HG02973 (cell line): ENCODE measurements at regions not wholly inside any gene's neighbourhood (a gene's known extent, or its start where the extent isn't known, plus 50 kb on each side); places are given as distances from the start of the nearest gene placed in this dataset.
"Not testable (repeated sequence)": the region's sequence is repeated elsewhere in the genome, so short reads cannot be mapped to it uniquely, and the experiment has no call there.

ENCODE experiments used
- ATAC-seq: cut with Tn5 transposase; IDR thresholded peaks from one replicate; pipeline ENCODE4 v1.9.1; 2021; ENCODE audit warnings: moderate library complexity; ENCODE audit not compliant: unreplicated experiment

DNA sequence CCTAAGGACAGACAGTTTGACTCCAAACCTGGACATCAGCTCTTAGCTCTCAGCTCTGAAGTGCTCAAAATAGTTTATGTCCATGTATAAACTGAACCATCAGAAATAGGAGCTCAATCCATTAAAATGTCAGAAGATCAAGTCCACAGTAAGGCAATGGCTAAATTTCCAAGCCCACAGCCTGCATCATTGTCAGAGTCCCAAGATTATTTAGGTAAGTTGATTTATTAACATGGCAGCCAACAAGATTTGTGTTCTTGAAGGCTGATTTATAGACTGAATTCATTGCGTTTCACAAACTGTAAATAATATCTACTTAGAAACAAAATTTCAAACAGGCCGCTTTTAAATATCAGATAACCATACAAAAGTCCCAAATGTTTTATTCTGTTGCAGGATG lies 286.5 kb upstream of the ADGRL3 start:
- ATAC-seq: no peak

DNA sequence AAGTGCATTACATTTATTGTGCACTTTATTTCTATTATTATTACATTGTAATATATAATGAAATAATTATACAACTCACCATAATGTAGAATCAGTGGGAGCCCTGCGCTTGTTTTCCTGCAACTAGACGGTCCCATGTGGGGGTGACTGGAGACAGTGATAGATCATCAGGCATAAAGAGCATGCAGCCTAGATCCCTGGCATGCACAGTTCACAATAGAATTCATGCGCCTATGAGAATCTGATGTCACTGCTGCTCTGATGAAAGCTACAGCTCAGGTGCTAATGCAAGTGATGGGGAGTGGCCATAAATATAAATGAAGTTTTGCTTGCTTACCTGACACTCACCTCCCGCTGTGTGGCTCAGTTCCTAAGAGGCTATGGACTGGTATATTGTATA lies 278.4 kb upstream of the ADGRL3 start:
- ATAC-seq: not testable (repeated sequence)

DNA sequence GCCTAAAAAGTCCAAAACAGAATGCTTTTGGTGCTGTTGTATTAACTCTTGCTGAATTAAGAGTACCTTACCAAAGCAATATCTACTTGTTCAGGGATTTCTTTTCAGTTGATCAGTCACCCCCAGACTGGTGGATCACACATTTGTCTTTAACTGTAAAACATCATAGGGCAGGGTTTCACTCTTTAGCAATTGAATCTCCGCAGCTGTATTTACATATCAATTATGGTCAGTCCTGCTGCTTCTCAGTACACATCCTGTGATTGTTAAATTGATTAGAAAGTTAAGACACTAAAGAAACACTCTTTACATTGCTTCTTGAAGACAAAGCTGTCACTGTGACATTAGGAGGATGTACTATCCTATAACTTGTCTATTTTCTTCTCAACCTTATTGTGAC lies 277.1 kb upstream of the ADGRL3 start:
- ATAC-seq: no peak

DNA sequence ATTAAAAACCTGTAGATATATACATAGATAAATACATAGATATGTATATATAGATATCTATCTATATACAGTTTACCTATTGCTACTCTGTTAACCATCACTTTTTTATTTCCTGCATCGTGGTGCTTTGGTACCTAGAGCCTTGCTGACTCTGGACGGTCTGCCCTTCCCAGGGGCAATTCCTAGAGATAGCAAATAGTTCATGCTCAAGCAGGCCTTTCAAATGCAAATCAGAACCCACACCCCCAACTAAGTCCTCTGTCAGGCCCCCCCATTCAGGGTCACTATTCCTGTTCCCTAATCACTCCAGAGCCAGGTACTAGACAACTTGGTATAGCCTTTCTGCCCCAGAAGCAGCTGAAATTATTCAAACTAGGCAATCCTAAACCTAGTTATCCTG lies 273.5 kb upstream of the ADGRL3 start:
- ATAC-seq: no peak

DNA sequence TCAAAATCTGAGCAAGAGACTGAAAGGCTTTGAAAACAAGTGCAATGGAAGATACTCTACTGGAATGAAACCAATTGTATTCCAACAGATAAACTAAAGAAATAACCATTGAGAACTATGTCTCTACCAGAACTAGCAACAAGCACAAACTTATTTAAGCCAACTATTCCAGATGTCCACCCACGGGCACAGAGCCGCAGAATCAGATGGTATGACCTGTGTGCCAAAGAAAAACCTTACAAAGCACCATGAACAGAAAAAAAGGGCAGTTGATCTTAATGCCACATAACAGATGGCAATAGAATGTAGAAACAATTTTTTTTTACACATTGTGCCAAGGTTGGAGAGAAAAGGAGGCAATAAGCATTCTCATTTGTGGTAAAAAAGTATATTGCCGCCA lies 269.3 kb upstream of the ADGRL3 start:
- no peak for ATAC-seq

DNA sequence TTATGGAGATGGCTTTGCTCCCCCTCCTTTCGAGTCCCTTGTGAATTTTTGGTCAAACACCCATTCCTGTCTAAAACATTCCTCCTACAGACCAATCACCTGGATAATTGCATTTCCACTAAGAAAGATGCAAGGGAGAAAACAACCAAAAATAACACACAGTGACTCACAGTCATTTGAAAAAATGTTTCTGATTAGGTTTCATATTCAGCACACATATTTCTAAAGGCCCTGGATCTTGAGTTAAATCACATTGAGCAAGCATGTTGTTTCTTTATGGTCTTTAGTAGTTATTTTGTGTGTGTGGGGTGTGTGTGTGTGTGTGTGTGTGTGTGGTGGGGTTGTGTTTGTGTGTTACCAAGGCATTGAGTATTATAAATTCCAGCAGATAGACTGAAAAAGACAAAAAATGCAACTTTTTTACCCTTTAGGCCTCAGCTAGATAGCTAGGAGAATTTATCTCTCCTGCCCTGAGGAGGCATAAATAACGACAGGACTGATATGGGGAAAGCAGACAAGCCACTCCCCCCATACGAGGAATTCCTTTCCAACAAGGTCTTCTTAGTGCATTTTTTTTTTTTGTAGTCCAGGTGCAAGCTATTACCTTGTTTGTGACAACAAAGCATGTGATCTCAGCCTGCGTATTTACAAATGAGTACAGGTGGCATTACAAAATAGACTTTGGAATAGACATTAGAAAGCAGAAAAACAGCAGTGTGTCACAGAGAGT lies 265.4 kb upstream of the ADGRL3 start:
- ATAC-seq: no peak

DNA sequence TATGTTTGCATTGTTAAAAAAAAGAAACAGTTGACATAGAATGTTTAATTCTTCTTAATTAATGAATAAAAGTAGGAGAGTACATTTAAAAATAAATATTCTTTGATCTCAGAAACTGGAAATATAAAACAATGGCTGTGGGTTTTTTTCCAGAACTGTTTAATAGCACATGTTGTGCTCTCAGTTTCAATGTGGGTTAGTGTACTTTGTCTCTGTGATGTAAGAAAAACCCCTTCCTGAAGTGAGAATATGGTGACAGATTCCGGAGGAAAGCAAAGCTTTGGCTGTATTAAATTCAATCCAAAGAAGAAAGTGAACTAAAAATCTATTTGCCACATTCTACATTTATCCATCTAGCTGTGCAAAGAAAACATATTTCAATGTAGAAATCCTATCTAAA lies 261.9 kb upstream of the ADGRL3 start:
- no peak for ATAC-seq

DNA sequence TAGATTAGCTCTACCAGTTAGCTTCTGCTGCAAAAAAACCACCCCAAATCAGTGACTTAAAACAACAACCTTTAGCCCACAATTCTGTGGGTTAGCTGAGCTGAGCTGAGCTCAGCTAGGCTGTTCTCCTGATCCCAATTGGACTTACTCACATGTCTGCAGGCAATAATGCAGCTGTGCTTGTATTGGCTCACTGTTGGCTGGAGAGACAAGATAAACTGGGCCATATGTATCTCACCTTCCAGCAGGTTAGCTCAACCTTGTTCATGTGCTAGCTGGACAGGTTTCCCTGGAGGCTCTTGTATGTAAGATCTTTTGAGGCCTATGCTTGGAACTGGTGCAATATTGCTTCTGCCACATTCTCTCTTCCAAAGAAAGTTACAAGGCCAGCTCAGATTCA lies 261.5 kb upstream of the ADGRL3 start:
- no peak for ATAC-seq

DNA sequence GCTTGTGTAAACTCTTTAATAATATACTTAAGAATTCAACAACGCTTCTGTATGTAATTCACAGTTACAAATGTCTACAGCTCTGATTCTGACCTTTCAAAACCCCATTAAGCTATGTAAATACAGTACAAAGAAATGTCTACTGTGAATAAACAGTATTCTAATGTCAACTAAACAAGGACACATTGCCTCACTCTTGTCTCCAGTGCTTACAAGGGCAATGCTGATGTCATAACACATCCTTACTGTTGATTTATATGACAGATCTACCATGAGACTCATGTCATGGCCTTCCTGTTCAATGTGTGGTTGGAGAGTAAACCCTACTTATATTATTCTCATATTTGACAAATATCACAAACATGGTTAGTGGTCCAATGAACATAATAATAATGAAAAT lies 256.1 kb upstream of the ADGRL3 start:
- ATAC-seq: no peak

DNA sequence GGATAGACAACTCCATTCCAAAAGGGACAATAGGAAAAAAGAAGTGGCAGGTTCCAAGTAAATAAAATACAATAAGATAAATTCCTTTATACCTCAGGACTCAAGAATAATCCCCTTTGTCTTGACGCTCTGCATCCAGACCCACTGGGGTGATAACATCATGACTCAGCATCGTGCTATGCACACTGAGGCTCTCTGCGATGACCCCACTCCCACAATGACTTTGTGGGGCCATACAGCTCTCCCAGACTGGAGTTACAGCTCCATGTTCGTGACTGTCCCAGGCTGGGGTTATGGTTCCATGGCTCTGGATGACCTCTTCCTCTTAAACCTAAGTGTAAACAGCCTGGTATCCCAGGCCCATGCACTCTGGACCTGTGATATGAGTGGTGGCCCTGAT lies 254.5 kb upstream of the ADGRL3 start:
- no peak for ATAC-seq

DNA sequence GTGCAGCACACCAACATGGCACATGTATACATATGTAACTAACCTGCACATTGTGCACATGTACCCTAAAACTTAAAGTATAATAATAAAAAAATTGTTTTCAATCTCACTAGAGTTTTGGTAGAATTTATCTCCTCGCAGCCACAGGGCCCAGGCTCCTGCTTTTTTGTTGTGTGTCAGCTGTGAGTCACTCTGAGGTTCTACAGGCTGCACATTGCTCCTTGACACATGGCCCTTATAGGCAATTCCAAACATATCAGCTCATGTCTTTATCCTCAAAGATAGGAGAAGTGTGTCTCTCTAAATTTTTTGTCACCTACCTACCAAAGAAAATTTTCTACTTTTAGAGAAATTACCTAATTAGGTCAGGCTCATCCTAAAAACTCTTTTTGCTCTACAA lies 252.1 kb upstream of the ADGRL3 start:
- ATAC-seq: no peak

DNA sequence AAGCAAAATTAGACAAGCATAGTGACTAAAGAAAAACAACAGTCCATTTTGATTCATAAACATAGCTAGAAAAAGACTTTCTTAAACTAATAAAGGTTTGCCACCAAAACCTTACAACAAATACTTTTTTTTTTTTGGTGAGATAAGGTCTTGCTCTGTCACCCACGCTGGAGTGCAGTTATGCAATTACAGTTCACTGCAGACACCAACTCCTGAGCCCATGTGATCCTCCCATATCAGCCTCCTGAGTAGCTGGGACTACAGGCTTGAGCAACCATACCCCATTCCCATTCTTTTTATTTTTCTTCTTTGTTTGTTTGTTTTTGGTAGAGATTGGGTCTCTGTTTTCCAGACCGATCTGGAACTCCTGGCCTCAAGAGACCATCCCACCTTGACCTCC lies 247.2 kb upstream of the ADGRL3 start:
- ATAC-seq: no peak

DNA sequence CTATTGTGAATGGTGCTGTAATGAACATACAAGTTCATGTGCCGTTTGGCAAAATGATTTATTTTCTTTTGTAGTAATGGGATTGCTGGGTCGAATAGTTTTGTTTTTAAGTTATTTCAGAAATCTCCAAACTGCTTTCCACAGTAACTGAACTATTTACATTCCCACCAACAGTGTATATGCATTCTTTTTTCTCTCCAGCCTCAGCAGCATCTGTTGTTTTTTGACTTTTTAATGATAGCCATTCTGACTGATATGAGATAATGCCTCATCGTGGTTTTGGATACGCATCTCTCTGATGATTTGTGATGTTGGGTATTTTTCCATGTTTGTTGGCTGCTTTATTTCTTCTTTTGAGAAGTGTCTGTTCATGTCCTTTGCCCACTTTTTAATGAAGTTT lies 246.3 kb upstream of the ADGRL3 start:
- ATAC-seq: no peak

DNA sequence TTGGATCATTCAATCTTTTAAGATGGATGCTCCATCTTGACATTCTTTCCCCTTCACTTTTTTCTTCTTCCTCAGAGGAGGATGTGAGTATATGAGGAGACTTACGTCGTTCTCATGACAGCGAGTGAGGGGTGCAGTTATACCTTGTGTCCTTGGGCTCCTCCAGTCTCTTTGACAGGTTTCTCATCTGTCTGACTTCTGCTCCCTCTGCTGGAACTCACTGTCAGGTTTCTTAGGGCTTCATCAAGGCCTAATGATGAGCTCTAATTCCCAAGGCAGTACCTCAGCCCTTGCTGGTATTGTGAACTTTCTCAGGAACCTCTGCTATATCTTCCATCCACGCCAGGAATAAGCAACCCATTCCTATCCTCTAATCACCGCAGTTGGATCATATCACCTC lies 237.8 kb upstream of the ADGRL3 start:
- no peak for ATAC-seq

DNA sequence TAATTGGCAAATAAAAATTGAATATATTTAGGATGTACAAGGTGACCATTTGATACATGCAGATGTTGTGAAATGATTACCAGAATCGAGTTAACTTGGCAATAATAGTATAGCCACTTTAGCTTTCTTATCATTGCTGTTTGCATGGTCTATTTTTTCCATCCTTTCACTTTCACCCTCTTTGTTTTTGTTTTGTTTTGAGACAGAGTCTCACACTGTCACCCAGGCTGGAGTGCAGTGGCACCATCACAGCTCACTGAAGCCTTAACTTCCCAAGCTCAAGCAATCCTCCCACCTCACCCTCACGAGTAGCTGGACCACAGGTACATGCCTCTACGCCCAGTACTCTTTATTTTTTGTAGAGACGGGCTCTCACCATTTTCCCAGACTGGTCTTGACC lies 218.6 kb upstream of the ADGRL3 start:
- ATAC-seq: no peak

DNA sequence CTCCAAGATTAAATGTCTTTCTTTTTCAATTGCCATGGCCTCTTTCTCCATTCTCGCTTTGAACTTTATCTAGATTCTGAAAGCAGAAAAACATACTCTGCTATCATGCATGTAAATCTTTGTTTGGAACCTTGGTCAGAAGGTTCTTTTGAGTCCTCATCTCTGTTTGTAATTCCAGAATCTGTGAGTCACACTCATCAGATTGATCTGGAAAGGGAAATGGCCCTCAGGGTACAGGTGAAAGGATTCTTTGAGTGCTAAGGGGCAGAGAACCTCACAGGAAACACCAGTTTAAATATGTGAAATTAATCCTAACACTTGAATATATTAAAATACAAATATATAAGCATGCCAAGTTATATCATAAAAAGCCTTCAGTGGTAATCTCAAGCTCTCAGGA lies 211.0 kb upstream of the ADGRL3 start:
- ATAC-seq: no peak

DNA sequence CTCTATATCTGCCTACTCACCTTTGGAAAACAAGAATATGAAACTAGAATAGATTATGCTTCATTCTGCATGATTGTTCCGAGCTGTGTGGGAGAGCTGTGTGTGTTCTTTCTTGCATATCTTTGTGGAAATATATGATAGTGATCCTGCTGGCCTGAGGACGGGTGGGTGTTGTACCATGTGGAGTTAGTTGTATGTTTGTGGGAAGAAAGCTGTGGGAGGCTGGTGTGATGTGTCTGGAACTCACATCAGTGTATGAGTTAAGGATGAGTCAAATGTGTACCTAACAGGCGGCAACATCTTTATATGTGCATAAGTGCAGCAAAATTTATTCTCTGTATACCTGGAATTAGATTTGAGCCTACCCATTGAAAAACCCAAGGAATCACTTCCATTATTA lies 208.1 kb upstream of the ADGRL3 start:
- ATAC-seq: no peak

DNA sequence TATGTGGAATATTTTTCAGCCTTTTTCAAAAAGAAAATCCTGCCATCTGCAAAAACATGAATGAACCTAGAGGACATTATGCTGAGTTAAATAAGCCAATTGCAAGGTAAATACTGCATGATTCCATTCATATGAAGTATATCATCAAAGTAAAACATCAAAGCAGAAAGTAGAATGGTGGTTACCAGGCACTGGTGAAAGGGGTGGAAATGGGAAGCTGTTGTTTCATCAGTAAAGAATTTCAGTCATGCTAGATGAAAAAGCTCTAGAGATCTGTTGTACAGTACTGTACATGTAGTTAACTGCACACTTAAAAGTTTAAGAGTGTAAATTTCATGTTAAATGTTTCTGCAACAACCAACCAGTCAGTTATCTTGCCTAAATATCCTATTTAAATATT lies 196.8 kb upstream of the ADGRL3 start:
- no peak for ATAC-seq

DNA sequence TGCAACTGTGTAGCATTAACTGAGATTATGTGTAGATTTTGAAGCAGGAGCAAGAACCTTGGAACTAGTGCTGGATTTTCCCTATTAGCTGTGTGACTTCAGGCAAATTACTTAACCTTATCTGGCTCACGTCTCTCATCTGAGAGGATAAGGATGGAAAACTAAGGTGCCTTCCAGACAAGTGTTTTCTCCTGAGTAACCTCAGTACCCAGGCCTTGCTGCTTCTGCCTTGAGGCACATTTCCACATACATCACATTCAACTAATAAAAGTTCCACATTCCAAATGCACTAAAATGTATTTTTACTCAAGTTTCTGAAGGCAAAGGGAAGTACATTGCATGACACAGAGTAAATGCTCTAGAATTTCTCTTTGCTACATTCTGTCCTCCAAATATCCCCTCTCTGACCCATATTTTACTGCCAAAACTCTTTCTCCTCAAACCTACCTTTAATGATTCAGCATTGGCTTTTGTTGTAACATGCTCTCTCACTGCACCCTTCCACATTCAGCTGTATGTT lies 195.4 kb upstream of the ADGRL3 start:
- ATAC-seq: no peak

DNA sequence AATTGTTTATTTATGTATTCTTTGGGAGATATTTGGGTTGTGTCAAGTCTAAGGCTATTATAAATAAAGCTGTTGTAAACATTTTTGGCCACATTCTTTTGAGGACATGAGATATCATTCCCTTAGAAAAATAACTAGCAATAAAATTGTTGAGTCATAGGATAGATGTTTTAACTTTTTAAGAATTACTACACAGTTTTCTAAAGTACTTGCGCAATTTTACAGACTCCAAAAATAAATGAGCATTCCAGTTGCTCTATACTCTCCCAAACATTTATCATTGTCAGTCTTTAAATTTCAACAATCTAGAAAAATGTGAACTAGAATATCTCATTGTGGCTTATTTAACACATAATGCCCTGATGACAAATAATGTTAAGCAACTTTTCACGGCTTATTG lies 189.1 kb upstream of the ADGRL3 start:
- no peak for ATAC-seq

DNA sequence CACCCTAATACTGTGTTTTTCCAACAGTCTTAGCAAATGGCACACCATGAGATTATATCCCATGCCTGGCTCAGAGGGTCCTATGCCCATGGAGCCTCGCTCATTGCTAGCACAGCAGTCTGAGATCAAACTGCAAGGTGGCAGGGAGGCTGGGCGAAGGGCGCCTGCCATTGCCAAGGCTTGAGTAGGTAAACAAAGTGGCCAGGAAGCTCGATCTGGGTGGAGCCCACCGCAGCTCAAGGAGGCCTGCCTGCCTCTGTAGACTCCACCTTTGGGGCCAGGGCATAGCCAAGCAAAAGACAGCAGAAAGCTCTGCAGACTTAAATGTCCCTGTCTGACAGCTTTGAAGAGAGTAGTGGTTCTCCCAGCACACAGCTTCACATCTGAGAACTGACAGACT lies 188.2 kb upstream of the ADGRL3 start:
- not testable (repeated sequence) for ATAC-seq

DNA sequence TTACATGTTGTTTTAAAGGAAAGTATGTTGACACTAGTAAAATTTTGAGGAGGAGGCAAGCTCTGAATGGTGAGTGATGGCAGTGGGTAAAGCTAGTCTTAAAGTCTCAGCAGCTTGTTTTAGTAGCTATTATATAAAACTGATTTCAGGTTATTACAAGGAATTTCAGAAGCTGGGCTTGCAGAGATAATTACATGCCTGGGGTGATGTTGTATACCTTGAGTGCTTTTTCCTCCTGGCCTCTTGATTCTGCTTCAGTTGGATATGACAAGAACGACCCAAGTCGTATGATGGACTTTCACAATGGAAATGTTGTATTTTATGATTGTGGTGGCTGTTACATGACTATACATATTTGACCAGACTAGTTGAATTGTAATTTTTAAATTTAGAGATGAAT lies 175.5 kb upstream of the ADGRL3 start:
- ATAC-seq: no peak

DNA sequence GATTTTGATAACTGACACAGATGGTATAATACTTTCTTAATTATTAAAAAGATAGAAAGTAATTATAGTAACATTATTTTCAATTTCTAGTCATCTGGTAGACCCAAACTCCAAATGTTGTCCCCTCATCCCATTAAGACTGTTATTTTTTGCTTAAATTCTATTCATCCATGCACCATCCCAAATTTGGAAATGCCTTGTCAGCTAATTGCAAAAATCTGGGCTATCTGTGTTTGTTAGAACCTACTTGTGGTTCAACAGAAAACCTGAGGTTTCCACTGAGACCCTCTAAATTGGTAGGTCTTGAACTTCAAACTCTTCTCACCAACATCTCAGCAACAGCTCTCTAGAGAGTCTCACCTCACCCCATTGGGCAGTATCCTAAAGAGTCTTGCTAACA lies 172.2 kb upstream of the ADGRL3 start:
- ATAC-seq: no peak
